Right lobe of liver (tissue), 4 donors: ENCODE measurements at regions not wholly inside any gene's neighbourhood (a gene's known extent, or its start where the extent isn't known, plus 50 kb on each side); places are given as distances from the start of the nearest gene placed in this dataset.

Experiments used
- CTCF ChIP-seq, 4 donors: fragments of 200-600 bp in 3 of 4; fragments of 450-650 bp in 1 of 4; IDR thresholded peaks; one replicate each; pipeline versions ENCODE4 v1.5.1 to v1.8.0; 2016 to 2022; ENCODE audit warnings: antibody characterized with exemption in 4 of 4, mild to moderate bottlenecking in 2 of 4
- POLR2A ChIP-seq: fragments of 450-650 bp; IDR thresholded peaks from one replicate; pipeline ENCODE4 v1.6.1; 2017; ENCODE audit warnings: antibody characterized with exemption, mild to moderate bottlenecking
- donor health status: DM: no; HTN: no; CAD: no.
- donor health status: DM: no; HTN: no; CAD: no.
- donor health status: DM: no; HTN: yes; CAD: no.

GRCh38 chr1:73781251-73781650 lies 416.7 kb downstream of the LRRIQ3 start:
- TF ChIP-seq CTCF (IDR thresholded peaks at IDR 0.05) (no peak), POLR2A (no peak)
